OCI-M2 (cell line): ENCODE measurements at regions not wholly inside any gene's neighbourhood (a gene's known extent, or its start where the extent isn't known, plus 50 kb on each side); places are given as distances from the start of the nearest gene placed in this dataset.

Source experiments
- DNase-seq: peaks from one replicate; lab custom pipeline; 2025; ENCODE audit not compliant: unreplicated experiment; lab: John Stamatoyannopoulos, UW

DNA sequence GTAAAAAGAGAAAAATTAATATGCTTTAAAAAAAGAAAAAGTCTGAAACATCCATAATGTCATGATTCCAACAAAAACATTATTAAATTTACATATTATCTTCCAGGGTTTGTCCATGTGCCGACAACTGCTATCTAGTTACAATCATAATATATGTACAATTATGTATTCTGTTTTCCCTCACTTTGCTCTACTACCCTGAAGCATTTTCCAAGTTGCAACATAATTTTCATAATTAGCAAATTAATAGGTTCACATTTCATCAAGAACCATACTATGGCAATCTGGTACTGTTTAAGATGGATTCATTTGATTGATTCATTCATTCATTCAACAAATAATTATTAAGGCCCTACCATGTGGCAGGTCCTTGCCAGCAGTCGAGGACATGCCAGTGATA, 128.9 kb upstream of the LEF1 start:
- no peak for DNase-seq

DNA sequence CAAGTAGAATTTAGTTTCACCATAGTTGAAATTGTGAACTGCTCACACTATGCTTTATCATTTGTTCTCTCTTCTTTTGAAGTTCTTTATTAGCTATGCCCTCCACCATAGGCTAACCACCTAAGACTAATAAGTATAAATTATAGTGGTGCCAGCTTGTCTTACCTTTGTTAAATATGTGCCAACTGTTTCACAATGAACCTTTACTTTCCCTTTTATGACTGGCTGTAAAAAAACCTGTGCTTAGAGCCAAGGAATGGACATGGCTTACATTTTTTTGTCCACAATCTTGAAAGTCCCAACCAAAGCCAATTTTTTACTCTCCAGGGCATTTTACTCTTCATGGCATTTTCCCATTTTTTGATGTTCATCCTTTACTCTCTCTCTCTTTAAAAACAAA, 123.5 kb upstream of the LEF1 start:
- no peak for DNase-seq

- no peak for DNase-seq
Observed at GRCh38 chr4:108291137-108291536, 122.4 kb upstream of the LEF1 start.

DNA sequence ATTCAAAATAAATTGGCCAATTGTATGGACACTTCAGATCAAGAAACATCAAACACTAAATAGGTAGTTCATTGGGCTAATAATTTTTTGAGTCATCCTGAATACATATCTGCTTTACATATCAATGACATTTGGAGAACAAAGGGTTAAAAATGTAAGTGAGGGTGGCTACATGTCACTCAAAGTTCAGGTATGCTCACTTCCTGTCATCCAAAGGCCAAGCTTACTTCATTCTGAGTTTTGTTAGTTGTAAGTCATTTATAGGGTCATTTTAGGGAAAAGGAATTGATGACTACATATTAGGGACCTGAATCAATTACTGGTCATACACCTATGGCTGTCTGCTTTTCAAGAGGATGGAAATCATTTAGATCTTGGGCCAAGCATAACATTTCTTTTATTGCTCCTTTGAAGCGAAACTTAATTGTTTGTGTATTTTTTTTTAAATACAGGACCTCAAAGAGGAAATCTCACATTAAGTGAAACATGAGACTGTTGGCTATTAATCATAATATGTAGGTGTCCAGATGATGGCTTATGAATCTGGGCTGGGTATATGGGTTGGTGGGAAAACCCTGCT, 119.2 kb upstream of the LEF1 start:
- no peak for DNase-seq

GRCh38 chr4:108280072-108280471, 111.3 kb upstream of the LEF1 start:
- DNase-seq: no peak

DNA sequence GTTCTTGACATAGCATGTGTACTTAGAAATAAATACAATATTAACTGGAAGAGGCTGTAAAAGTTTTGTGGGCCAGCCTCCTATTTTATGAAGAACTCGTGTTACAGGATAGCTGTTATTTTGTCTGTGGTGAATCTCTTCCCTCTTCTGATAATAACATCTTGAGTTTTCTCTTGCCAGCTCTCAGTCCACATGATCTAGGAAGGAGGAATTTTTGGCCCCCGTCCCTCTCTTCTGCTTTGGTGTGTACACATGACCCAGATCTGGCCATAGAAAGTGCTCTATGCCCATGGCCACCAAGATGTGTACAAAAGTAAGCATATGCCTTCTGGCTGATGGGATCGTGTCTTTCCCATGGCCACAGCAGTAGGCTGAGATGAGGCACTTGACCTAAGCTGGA, 108.0 kb upstream of the LEF1 start:
- no peak for DNase-seq

DNA sequence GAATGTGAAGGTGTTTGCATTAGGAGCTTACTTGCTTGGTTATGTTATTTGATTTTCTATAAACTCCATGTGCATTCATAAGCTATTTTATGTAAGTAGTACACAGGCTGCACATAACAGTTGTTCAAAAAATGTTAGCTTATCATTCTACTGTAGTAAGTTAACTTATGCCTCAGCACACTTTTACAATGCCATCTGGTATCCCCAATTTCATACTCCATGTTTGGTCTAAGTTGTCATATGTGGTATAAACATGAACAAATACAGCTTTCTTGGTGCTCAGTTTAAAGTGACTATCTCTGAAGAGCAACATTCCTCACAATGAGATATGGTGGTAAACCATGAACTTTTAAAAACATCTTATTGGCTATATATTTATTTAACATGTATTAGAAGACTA, 104.3 kb upstream of the LEF1 start:
- DNase-seq: no peak

- no peak for DNase-seq
Observed at GRCh38 chr4:108272561-108272960, 103.8 kb upstream of the LEF1 start.

GRCh38 chr4:108272046-108272445, 103.3 kb upstream of the LEF1 start:
- no peak for DNase-seq

- DNase-seq: no peak
Observed at GRCh38 chr4:108270466-108271450, 102.0 kb upstream of the LEF1 start.

GRCh38 chr4:108264693-108265092, 96.0 kb upstream of the LEF1 start:
- DNase-seq: no peak

DNA sequence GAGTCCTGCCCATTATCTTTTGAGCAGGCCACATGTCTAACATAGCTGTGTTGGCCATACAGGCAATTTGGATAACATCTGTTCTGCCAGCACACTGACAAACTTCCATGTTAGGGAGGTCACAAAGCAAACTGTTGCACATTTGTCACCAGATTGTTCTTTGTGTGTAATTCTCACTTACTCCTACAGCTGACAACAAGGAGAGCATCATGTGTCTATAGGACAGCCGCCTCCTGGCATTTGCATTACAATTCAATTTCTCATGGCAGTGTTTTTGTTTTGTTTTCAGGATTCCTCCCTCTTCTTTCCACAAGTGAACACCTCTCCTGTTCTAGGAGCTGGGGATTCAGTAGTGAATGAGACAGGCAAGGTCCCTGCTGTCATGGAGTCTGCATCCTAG, 94.3 kb upstream of the LEF1 start:
- DNase-seq: no peak

DNA sequence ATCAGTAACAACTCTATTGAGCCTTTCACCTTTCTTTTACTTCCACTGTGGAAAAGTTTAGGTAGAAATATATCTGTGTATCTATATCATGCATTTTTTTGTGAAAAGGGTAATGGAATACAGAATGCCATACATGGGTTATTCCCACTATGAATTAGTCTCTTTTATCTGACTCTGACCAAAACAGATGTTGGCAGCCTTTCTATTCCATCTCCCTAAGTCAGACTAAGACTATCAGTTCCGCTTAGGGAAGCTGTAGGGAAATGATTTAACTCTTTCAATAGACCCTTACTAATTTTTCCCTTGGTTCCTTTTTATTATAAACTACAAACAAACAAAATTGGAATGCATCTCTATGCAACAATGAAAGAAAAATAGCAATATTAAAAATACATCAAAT, 92.3 kb upstream of the LEF1 start:
- no peak for DNase-seq

DNA sequence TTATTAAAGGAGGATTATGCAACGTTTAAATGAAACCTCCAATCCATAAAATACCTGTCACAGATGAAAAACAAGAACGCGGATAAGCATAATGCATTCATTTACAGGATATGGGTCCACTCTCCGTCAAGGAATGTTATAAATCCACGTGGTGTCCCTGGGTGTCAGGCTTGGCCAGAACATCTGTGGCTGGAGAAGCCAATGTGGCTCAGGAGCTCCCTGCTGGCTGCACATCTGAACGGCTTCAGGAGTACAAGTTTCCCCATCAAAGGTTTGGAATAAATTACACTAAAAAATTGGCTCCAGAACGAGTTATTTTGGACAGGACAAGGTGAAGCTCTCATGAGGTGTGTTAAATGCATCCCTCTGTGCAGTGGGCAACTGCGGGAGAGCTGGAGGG, 87.8 kb upstream of the LEF1 start:
- no peak for DNase-seq

DNA sequence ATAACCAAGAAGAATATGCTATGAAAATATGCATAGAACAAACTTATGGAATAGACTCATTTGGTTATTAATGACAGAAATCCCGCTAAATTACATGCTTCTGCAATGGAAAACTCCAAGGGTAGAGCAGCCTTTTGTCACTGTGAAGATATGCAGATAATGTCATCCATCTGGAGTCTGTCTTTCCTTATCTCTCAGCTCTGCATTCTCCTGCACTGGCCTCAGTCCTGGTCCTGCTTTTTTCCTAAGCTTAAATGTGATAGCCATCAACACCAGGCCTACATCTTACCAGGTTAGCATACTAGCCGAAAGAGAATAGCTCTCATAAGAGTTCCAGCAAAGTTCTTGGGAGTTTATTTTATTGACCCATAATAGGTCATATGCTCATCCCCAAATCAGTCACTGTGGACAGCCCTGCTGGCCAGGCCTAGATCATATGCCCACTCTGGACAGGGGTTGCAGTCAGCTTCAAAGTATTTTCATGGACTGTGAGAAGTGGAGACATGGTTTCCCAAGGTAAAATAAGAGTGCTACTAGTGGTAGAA, 86.5 kb upstream of the LEF1 start:
- DNase-seq: no peak

DNA sequence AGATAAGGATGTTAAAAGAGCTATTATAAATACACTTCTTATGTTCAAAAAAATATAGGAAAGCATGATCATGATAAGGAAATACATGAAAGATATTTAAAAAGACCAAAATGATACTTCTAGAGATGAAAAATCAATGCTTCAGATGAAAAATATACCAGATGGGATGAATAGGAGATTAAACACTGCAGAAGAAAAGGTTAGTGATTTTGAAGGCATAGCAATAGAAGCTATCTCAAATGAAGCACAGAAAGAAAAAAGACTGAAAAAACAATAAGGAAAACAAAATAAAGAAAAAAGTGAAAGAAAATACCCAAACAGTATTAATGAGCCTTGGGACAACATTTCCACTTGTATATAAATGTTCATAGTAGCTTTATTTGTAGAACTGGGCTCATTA, 80.7 kb upstream of the LEF1 start:
- no peak for DNase-seq

- no peak for DNase-seq
Observed at GRCh38 chr4:108247387-108248049, 78.8 kb upstream of the LEF1 start.

- no peak for DNase-seq
Observed at GRCh38 chr4:108244606-108245005, 75.9 kb upstream of the LEF1 start.

GRCh38 chr4:108240366-108240765, 71.6 kb upstream of the LEF1 start:
- DNase-seq: no peak

GRCh38 chr4:108237693-108238092, 69.0 kb upstream of the LEF1 start:
- DNase-seq: no peak

DNA sequence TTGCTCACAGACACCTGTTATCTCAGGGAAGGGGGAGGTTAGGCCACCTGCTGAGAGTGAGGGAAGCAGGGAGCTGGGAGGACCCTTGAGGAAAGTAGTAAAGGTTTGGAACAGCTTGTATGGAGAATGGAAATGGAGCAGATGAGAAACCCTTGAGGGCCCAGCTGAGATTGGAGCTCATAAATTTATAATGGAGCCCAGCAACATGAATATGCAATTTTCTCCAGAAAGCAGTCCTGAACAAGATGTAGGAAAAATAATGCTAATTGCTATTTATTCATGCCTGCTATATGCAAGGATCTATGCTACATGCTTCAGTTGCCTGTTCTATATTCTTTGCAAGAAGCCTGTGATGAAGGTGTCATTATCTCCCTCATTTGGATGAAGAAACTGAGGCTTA, 67.5 kb upstream of the LEF1 start:
- DNase-seq: no peak

DNA sequence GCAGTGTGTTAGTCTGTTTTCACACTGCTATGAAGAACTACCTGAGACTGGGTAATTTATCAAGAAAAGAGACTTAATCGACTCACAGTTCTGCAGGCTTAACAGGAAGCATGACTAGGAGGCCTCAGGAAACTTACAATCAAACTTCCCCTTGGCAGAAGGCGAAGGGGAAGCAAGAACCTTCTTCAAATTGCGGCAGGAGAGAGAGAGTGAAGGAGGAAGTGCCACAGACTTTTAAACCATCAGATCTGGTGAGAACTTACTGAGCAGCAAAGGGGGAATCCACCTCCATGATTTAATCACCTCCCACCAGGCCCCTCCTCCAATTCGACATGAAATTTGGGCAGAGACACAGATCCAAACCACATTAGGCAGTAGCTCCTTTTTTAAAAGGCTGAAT, 59.2 kb upstream of the LEF1 start:
- DNase-seq: no peak
